ENCODE measurements at regions not wholly inside any gene's neighbourhood (a gene's known extent, or its start where the extent isn't known, plus 50 kb on each side); places are given as distances from the start of the nearest gene placed in this dataset.

- no peak for DNase-seq
Measured at GRCh38 chr13:74706801-74707200, 572.6 kb upstream of the KLF12 start.

- DNase-seq, result no peak
Measured at GRCh38 chr13:74705438-74705837, 571.2 kb upstream of the KLF12 start.

GRCh38 chr13:74703855-74704387 is 569.7 kb upstream of the KLF12 start:
- no peak for DNase-seq

- DNase-seq, result no peak
Measured at GRCh38 chr13:74696148-74696922, 562.1 kb upstream of the KLF12 start.

GRCh38 chr13:74695021-74695800 is 561.0 kb upstream of the KLF12 start:
- DNase-seq, result no peak

GRCh38 chr13:74687442-74688182 is 553.4 kb upstream of the KLF12 start:
- DNase-seq, result no peak

- no peak for DNase-seq
Measured at GRCh38 chr13:74683411-74683810, 549.2 kb upstream of the KLF12 start.

GRCh38 chr13:74682746-74683145 is 548.5 kb upstream of the KLF12 start:
- DNase-seq, result no peak

GRCh38 chr13:74681891-74682290 is 547.7 kb upstream of the KLF12 start:
- DNase-seq, result no peak

GRCh38 chr13:74678308-74678965 is 544.2 kb upstream of the KLF12 start:
- DNase-seq, result no peak

GRCh38 chr13:74675972-74676371 is 541.8 kb upstream of the KLF12 start:
- DNase-seq, result no peak

GRCh38 chr13:74675182-74675581 is 541.0 kb upstream of the KLF12 start:
- no peak for DNase-seq

- DNase-seq, result no peak
Measured at GRCh38 chr13:74674720-74675119, 540.5 kb upstream of the KLF12 start.

GRCh38 chr13:74669149-74669548 is 534.9 kb upstream of the KLF12 start:
- no peak for DNase-seq

GRCh38 chr13:74667656-74668203 is 533.5 kb upstream of the KLF12 start:
- no peak for DNase-seq

GRCh38 chr13:74662905-74663304 is 528.7 kb upstream of the KLF12 start:
- no peak for DNase-seq

GRCh38 chr13:74661851-74662250 is 527.6 kb upstream of the KLF12 start:
- no peak for DNase-seq

GRCh38 chr13:74657765-74658164 is 523.6 kb upstream of the KLF12 start:
- DNase-seq, result no peak

- DNase-seq, result no peak
Measured at GRCh38 chr13:74651121-74651520, 516.9 kb upstream of the KLF12 start.

- DNase-seq, result no peak
Measured at GRCh38 chr13:74647991-74648390, 513.8 kb upstream of the KLF12 start.

- no peak for DNase-seq
Measured at GRCh38 chr13:74647211-74647610, 513.0 kb upstream of the KLF12 start.

GRCh38 chr13:74646091-74646490 is 511.9 kb upstream of the KLF12 start:
- DNase-seq, result peak; percentile 49

GRCh38 chr13:74645586-74645985 is 511.4 kb upstream of the KLF12 start:
- no peak for DNase-seq

Data from NCI-H1694 treated with DMSO at 0.1 percent for 48 hours (cell line).